Stomach smooth muscle (tissue), 2 donors: ENCODE measurements at regions not wholly inside any gene's neighbourhood (a gene's known extent, or its start where the extent isn't known, plus 50 kb on each side); places are given as distances from the start of the nearest gene placed in this dataset.

Experiments used
- H3K27ac ChIP-seq: one replicate; pipeline ENCODE4 v1.7.0; 2013; ENCODE audit warnings: mild to moderate bottlenecking, low read length, inconsistent platforms
- H3K27me3 ChIP-seq, 2 donors: one replicate each; pipeline ENCODE4 v1.7.0; 2013; ENCODE audit warnings: low read length in 2 of 2; ENCODE audit not compliant: insufficient read depth in 2 of 2, control insufficient read depth in 1 of 2
- H3K36me3 ChIP-seq, 2 donors: one replicate each; pipeline ENCODE4 v1.7.0; 2013; ENCODE audit warnings: low read length in 2 of 2; ENCODE audit not compliant: control insufficient read depth in 2 of 2, insufficient read depth in 2 of 2
- H3K4me1 ChIP-seq: one replicate; pipeline ENCODE4 v1.7.0; 2013; ENCODE audit warnings: low read length; ENCODE audit not compliant: control insufficient read depth, insufficient read depth
- H3K4me3 ChIP-seq, 2 donors: one replicate each; pipeline ENCODE4 v1.7.0; 2013; ENCODE audit warnings: low read length in 2 of 2
- H3K9ac ChIP-seq, 2 donors: one replicate each; pipeline ENCODE4 v1.7.0; 2013; ENCODE audit warnings: low read length in 2 of 2, mild to moderate bottlenecking in 1 of 2
- H3K9me3 ChIP-seq, 2 donors: one replicate each; pipeline ENCODE4 v1.7.0; 2013; ENCODE audit warnings: low read length in 2 of 2; ENCODE audit not compliant: control insufficient read depth in 2 of 2
- donor health status: healthy.
- donor health status: Pancreatic carcinoma.

- no peak overlapping the region for H3K4me3 ChIP-seq
- peaks cover 18% of the 10 kb centered on the region for H3K4me1 ChIP-seq
- no peak overlapping the region for H3K27ac ChIP-seq
- no peaks in the 10 kb centered on the region for H3K36me3 ChIP-seq
- H3K9me3 ChIP-seq: no peaks in the 10 kb centered on the region
- H3K9ac ChIP-seq: no peak overlapping the region
- no peaks in the 10 kb centered on the region for H3K27me3 ChIP-seq
Observed at GRCh38 chr11:121700968-121701367, 248.2 kb upstream of the SORL1-AS1 start.

GRCh38 chr11:121699801-121700200 lies 247.0 kb upstream of the SORL1-AS1 start:
- Histone ChIP-seq H3K9me3 (no peaks in the 10 kb centered on the region), H3K4me1 (peaks cover 20% of the 10 kb centered on the region), H3K27ac (no peak overlapping the region), H3K27me3 (no peaks in the 10 kb centered on the region), H3K4me3 (no peak overlapping the region), H3K9ac (no peak overlapping the region), H3K36me3 (no peaks in the 10 kb centered on the region)

- Histone ChIP-seq H3K9ac (peak overlapping the region; percentile 60 to 64), H3K36me3 (no peaks in the 10 kb centered on the region), H3K27me3 (no peaks in the 10 kb centered on the region), H3K27ac (peak overlapping the region; percentile 88), H3K4me1 (peaks cover 20% of the 10 kb centered on the region), H3K9me3 (no peaks in the 10 kb centered on the region), H3K4me3 (peak overlapping the region; percentile 20 to 35)
Observed at GRCh38 chr11:121696931-121697670, 244.3 kb upstream of the SORL1-AS1 start.

GRCh38 chr11:121696177-121696871 lies 243.6 kb upstream of the SORL1-AS1 start:
- H3K4me3 ChIP-seq: peak overlapping the region; percentile 20 to 57
- H3K4me1 ChIP-seq: peaks cover 20% of the 10 kb centered on the region
- no peaks in the 10 kb centered on the region for H3K9me3 ChIP-seq
- no peaks in the 10 kb centered on the region for H3K36me3 ChIP-seq
- H3K27ac ChIP-seq: peak overlapping the region; percentile 88
- H3K9ac ChIP-seq: peak overlapping the region; percentile 60 to 64
- H3K27me3 ChIP-seq: no peaks in the 10 kb centered on the region

GRCh38 chr11:121692236-121692635 lies 239.5 kb upstream of the SORL1-AS1 start:
- H3K9ac ChIP-seq: no peak overlapping the region
- H3K36me3 ChIP-seq: no peaks in the 10 kb centered on the region
- H3K9me3 ChIP-seq: no peaks in the 10 kb centered on the region
- no peaks in the 10 kb centered on the region for H3K27me3 ChIP-seq
- H3K4me1 ChIP-seq: peaks cover 15% of the 10 kb centered on the region
- H3K27ac ChIP-seq: no peak overlapping the region
- H3K4me3 ChIP-seq: no peak overlapping the region

- Histone ChIP-seq H3K4me3 (no peak overlapping the region), H3K4me1 (no peaks in the 10 kb centered on the region), H3K27me3 (no peaks in the 10 kb centered on the region), H3K9ac (no peak overlapping the region), H3K9me3 (no peaks in the 10 kb centered on the region), H3K36me3 (no peaks in the 10 kb centered on the region), H3K27ac (no peak overlapping the region)
Observed at GRCh38 chr11:121688860-121689614, 236.3 kb upstream of the SORL1-AS1 start.

- H3K4me1 ChIP-seq: no peaks in the 10 kb centered on the region
- H3K27me3 ChIP-seq: no peaks in the 10 kb centered on the region
- H3K9ac ChIP-seq: no peak overlapping the region
- H3K4me3 ChIP-seq: no peak overlapping the region
- no peaks in the 10 kb centered on the region for H3K36me3 ChIP-seq
- no peaks in the 10 kb centered on the region for H3K9me3 ChIP-seq
- H3K27ac ChIP-seq: no peak overlapping the region
Observed at GRCh38 chr11:121688055-121688491, 235.3 kb upstream of the SORL1-AS1 start.

GRCh38 chr11:121683791-121684190 lies 231.0 kb upstream of the SORL1-AS1 start:
- Histone ChIP-seq H3K4me1 (no peaks in the 10 kb centered on the region), H3K9ac (no peak overlapping the region), H3K9me3 (no peaks in the 10 kb centered on the region), H3K27me3 (no peaks in the 10 kb centered on the region), H3K27ac (no peak overlapping the region), H3K4me3 (no peak overlapping the region), H3K36me3 (no peaks in the 10 kb centered on the region)
